Endothelial cell of umbilical vein (primary cell): ENCODE measurements at regions not wholly inside any gene's neighbourhood (a gene's known extent, or its start where the extent isn't known, plus 50 kb on each side); places are given as distances from the start of the nearest gene placed in this dataset.

ENCODE experiments used
- BruUV-seq: library from RNA; stranded (reverse); fragments of 400-500 nt; replicated peaks from 2 replicates; lab custom pipeline; 2021; lab: Mats Ljungman, UMichigan
- CTCF ChIA-PET: fragments of 300-600, 350-600 bp; sonication (Branson Sonifier 250); formaldehyde crosslinking; loops from one replicate; lab custom pipeline; 2021; ENCODE audit warnings: antibody characterized with exemption, inconsistent platforms; lab: Charles Lee
- POLR2A ChIA-PET: fragments of 300-600, 350-600 bp; sonication (Branson Sonifier 250); formaldehyde crosslinking; loops from one replicate; lab custom pipeline; 2021; ENCODE audit warnings: antibody characterized with exemption, inconsistent platforms; lab: Charles Lee
- DNase-seq: peaks from one replicate; pipeline ENCODE4 v3.0.0-alpha.2; 2011; ENCODE audit warnings: low read depth, low spot score
- FAIRE-seq: peaks from 2 replicates; lab custom pipeline; 2011; peaks lifted over from hg19 to GRCh38; lab: Jason Lieb, UNC
- H2AFZ ChIP-seq: 2 replicates; pipeline ENCODE4 v1.6.0; 2012; ENCODE audit warnings: low read depth, low read length, control low read depth, inconsistent platforms
- H3K27ac ChIP-seq: 2 replicates; pipeline ENCODE4 v1.5.1; 2011; ENCODE audit warnings: low read depth, mild to moderate bottlenecking, control low read depth, low read length, moderate library complexity; ENCODE audit not compliant: insufficient read depth
- H3K27me3 ChIP-seq, 2 experiments: 2 replicates each; pipeline versions ENCODE4 v1.6.0 to v1.6.1; 2011; ENCODE audit warnings: low read length in 2 of 2, mixed read lengths in 1 of 2; ENCODE audit not compliant: control insufficient read depth in 2 of 2, insufficient read depth in 2 of 2
- H3K36me3 ChIP-seq, 2 experiments: 2 replicates in 1 of 2; 3 replicates in 1 of 2; pipeline ENCODE4 v1.5.1; 2011; ENCODE audit warnings: low read length in 2 of 2, mild to moderate bottlenecking in 1 of 2, moderate library complexity in 1 of 2; ENCODE audit not compliant: control insufficient read depth in 2 of 2, insufficient read depth in 2 of 2; ENCODE audit errors: extremely low read depth in 1 of 2
- H3K4me1 ChIP-seq: 3 replicates; pipeline ENCODE4 v1.5.1; 2011; ENCODE audit warnings: mild to moderate bottlenecking, low read length; ENCODE audit not compliant: control insufficient read depth, insufficient read depth; ENCODE audit errors: extremely low read depth
- H3K4me2 ChIP-seq: 2 replicates; pipeline ENCODE4 v1.6.1; 2011; ENCODE audit warnings: low read length, control low read depth, mixed read lengths; ENCODE audit not compliant: insufficient read depth
- H3K4me3 ChIP-seq, 3 experiments: fragments of 200-600 bp in 1 of 3; sonication (generic), shearing (Covaris generic) in 1 of 3; replicated peaks in 1 of 3; 2 replicates each; pipeline ENCODE4 v1.5.1; 2011 to 2016; ENCODE audit warnings: control low read depth in 3 of 3, low read length in 3 of 3, mild to moderate bottlenecking in 2 of 3, inconsistent platforms in 1 of 3, low read depth in 1 of 3, moderate library complexity in 1 of 3; ENCODE audit not compliant: insufficient read depth in 1 of 3
- H3K79me2 ChIP-seq: 2 replicates; pipeline ENCODE4 v1.6.0; 2012; ENCODE audit warnings: low read length, inconsistent platforms; ENCODE audit not compliant: control insufficient read depth, insufficient read depth
- H3K9ac ChIP-seq: replicated peaks from 2 replicates; pipeline ENCODE3; 2011; ENCODE audit warnings: low read length, control low read depth; ENCODE audit not compliant: insufficient read depth; ENCODE audit errors: extremely low read depth
- H3K9me1 ChIP-seq: replicated peaks from 3 replicates; pipeline ENCODE4 v1.6.0; 2011; ENCODE audit warnings: mild to moderate bottlenecking, low read length; ENCODE audit not compliant: control insufficient read depth, insufficient read depth; ENCODE audit errors: extremely low read depth
- H3K9me3 ChIP-seq: replicated peaks from 2 replicates; pipeline ENCODE4 v1.5.1; 2012; ENCODE audit warnings: low read length, inconsistent platforms; ENCODE audit not compliant: control insufficient read depth, insufficient read depth
- H4K20me1 ChIP-seq: replicated peaks from 2 replicates; pipeline ENCODE3; 2011; ENCODE audit warnings: mild to moderate bottlenecking, low read length; ENCODE audit not compliant: control insufficient read depth, insufficient read depth; ENCODE audit errors: extremely low read depth
- EZH2 ChIP-seq: IDR thresholded peaks from 2 replicates; pipeline ENCODE4 v1.6.1; 2012; ENCODE audit warnings: borderline replicate concordance, low read depth, mild to moderate bottlenecking, moderate library complexity, low read length, inconsistent platforms; ENCODE audit not compliant: severe bottlenecking
- FOS ChIP-seq: IDR thresholded peaks from 2 replicates; pipeline ENCODE4 v1.6.1; 2011; ENCODE audit warnings: mild to moderate bottlenecking, low read length, moderate library complexity, borderline replicate concordance; ENCODE audit not compliant: insufficient read depth
- GATA2 ChIP-seq: IDR thresholded peaks from 2 replicates; pipeline ENCODE4 v1.7.0; 2011; ENCODE audit warnings: low read depth, mild to moderate bottlenecking, moderate library complexity, mixed read lengths, low read length; ENCODE audit not compliant: insufficient read length, insufficient read depth
- JUN ChIP-seq: IDR thresholded peaks from 2 replicates; pipeline ENCODE4 v1.6.1; 2011; ENCODE audit warnings: borderline replicate concordance, low read depth; ENCODE audit not compliant: insufficient read length, insufficient read depth
- MAX ChIP-seq: IDR thresholded peaks from 2 replicates; pipeline ENCODE4 v1.6.1; 2011; ENCODE audit not compliant: insufficient read depth, insufficient read length
- MYC ChIP-seq: IDR thresholded peaks from one replicate; pipeline ENCODE4 v1.6.1; 2011; ENCODE audit warnings: mild to moderate bottlenecking, low read depth, low read length
- POLR2A ChIP-seq: IDR thresholded peaks from 2 replicates; pipeline ENCODE4 v1.6.1; 2012; ENCODE audit warnings: low read depth, mild to moderate bottlenecking, control low read depth, low read length
- POLR2AphosphoS5 ChIP-seq: IDR thresholded peaks from 2 replicates; pipeline ENCODE4 v1.6.1; 2012; ENCODE audit warnings: low read depth, mild to moderate bottlenecking, control low read depth, low read length, moderate library complexity; ENCODE audit not compliant: insufficient read depth
- dilution Hi-C: fragments of 300-500 bp; cut with MboI; formaldehyde crosslinking; loops from one replicate; pipeline ENCODE4 v1.15.0; 2019; ENCODE audit warnings: low sequenced_read_pairs; ENCODE audit not compliant: extremely low pct_ligation_motif_present
- intact Hi-C: fragments of 100-400 bp; cut with micrococcal nuclease; formaldehyde crosslinking; loops from one replicate; pipeline ENCODE4 v1.10.0; 2022
- TF ChIP-seq, protein P1 (sequence below), 2 donors: IDR thresholded peaks; 1 replicate in 1 of 2; 2 replicates in 1 of 2; pipeline ENCODE4 v1.5.1; 2011; ENCODE audit warnings: low read length in 2 of 2, mild to moderate bottlenecking in 2 of 2, moderate library complexity in 2 of 2, control low read depth in 1 of 2, inconsistent platforms in 1 of 2, low read depth in 1 of 2; ENCODE audit not compliant: insufficient read depth in 1 of 2; ENCODE audit errors: extremely low read depth in 1 of 2

GRCh38 chr1:82466891-82467290 lies 666.2 kb downstream of the ADGRL2 start:
- Histone ChIP-seq H4K20me1 (no peaks in the 10 kb centered on the region), H3K9me3 (no peaks in the 10 kb centered on the region), H3K36me3 (no peaks in the 10 kb centered on the region), H3K9ac (no peak overlapping the region), H3K9me1 (no peaks in the 10 kb centered on the region), H3K4me1 (no peaks in the 10 kb centered on the region), H2AFZ (no peak overlapping the region), H3K79me2 (no peaks in the 10 kb centered on the region), H3K27me3 (no peaks in the 10 kb centered on the region), H3K4me2 (no peak overlapping the region), H3K27ac (no peak overlapping the region), H3K4me3 (no peak overlapping the region)
- FAIRE-seq = no peak
- no peak for DNase-seq
- TF ChIP-seq JUN (no peak), MAX (no peak), FOS (no peak), MYC (no peak), POLR2A (no peak), EZH2 (no peak), GATA2 (no peak), POLR2AphosphoS5 (no peak)
- TF ChIP-seq, protein P1, sequence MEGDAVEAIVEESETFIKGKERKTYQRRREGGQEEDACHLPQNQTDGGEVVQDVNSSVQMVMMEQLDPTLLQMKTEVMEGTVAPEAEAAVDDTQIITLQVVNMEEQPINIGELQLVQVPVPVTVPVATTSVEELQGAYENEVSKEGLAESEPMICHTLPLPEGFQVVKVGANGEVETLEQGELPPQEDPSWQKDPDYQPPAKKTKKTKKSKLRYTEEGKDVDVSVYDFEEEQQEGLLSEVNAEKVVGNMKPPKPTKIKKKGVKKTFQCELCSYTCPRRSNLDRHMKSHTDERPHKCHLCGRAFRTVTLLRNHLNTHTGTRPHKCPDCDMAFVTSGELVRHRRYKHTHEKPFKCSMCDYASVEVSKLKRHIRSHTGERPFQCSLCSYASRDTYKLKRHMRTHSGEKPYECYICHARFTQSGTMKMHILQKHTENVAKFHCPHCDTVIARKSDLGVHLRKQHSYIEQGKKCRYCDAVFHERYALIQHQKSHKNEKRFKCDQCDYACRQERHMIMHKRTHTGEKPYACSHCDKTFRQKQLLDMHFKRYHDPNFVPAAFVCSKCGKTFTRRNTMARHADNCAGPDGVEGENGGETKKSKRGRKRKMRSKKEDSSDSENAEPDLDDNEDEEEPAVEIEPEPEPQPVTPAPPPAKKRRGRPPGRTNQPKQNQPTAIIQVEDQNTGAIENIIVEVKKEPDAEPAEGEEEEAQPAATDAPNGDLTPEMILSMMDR (IDR thresholded peaks at IDR 0.05; ENCODE audit: extremely low read depth in 1 of 2, insufficient read depth in 1 of 2, low read depth in 1 of 2, low read length in 2 of 2) = no peak
- dilution Hi-C loops = no loop called here
- BruUV-seq = no TSS peak
- intact Hi-C loops = no loop called here
- CTCF ChIA-PET = no interaction called here
- POLR2A ChIA-PET = no interaction called here
